ENCODE measurements at regions not wholly inside any gene's neighbourhood (a gene's known extent, or its start where the extent isn't known, plus 50 kb on each side); places are given as distances from the start of the nearest gene placed in this dataset.

DNA sequence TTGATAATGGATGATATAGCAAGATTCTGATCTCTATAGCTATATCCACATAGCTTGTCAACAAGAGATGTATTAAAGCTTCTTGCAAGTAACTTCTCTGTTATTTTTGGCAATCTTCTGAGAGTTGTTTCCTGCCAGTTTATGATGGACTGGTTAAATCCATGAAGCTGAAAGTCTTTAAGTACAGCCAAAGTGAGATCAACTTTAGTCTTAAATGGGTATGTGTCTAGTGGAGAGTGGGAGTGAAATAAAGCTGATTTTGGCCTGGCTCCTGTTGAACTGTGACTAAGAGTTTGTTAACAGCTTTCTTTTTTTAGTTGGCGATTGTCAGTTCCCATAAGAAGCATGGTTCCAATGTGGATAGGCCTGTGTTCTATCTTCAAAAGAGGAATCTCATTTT, 350.9 kb upstream of the PCSK5 start:
- TF ChIP-seq, protein P1, sequence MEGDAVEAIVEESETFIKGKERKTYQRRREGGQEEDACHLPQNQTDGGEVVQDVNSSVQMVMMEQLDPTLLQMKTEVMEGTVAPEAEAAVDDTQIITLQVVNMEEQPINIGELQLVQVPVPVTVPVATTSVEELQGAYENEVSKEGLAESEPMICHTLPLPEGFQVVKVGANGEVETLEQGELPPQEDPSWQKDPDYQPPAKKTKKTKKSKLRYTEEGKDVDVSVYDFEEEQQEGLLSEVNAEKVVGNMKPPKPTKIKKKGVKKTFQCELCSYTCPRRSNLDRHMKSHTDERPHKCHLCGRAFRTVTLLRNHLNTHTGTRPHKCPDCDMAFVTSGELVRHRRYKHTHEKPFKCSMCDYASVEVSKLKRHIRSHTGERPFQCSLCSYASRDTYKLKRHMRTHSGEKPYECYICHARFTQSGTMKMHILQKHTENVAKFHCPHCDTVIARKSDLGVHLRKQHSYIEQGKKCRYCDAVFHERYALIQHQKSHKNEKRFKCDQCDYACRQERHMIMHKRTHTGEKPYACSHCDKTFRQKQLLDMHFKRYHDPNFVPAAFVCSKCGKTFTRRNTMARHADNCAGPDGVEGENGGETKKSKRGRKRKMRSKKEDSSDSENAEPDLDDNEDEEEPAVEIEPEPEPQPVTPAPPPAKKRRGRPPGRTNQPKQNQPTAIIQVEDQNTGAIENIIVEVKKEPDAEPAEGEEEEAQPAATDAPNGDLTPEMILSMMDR (IDR thresholded peaks at IDR 0.05; ENCODE audit: poor library complexity, severe bottlenecking) = no peak
- TF ChIP-seq, protein P2, sequence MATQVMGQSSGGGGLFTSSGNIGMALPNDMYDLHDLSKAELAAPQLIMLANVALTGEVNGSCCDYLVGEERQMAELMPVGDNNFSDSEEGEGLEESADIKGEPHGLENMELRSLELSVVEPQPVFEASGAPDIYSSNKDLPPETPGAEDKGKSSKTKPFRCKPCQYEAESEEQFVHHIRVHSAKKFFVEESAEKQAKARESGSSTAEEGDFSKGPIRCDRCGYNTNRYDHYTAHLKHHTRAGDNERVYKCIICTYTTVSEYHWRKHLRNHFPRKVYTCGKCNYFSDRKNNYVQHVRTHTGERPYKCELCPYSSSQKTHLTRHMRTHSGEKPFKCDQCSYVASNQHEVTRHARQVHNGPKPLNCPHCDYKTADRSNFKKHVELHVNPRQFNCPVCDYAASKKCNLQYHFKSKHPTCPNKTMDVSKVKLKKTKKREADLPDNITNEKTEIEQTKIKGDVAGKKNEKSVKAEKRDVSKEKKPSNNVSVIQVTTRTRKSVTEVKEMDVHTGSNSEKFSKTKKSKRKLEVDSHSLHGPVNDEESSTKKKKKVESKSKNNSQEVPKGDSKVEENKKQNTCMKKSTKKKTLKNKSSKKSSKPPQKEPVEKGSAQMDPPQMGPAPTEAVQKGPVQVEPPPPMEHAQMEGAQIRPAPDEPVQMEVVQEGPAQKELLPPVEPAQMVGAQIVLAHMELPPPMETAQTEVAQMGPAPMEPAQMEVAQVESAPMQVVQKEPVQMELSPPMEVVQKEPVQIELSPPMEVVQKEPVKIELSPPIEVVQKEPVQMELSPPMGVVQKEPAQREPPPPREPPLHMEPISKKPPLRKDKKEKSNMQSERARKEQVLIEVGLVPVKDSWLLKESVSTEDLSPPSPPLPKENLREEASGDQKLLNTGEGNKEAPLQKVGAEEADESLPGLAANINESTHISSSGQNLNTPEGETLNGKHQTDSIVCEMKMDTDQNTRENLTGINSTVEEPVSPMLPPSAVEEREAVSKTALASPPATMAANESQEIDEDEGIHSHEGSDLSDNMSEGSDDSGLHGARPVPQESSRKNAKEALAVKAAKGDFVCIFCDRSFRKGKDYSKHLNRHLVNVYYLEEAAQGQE (IDR thresholded peaks at IDR 0.05; ENCODE audit: borderline replicate concordance) = no peak
- TF ChIP-seq SMC3 (conservative IDR thresholded peaks at IDR 0.05; ENCODE audit: poor library complexity) (no peak), EP300 (conservative IDR thresholded peaks at IDR 0.05; ENCODE audit: poor library complexity, severe bottlenecking) (no peak), RAD21 (conservative IDR thresholded peaks at IDR 0.05) (no peak), TAF1 (IDR thresholded peaks at IDR 0.05; ENCODE audit: low read depth) (no peak), POLR2AphosphoS5 (IDR thresholded peaks at IDR 0.05) (no peak), MXI1 (conservative IDR thresholded peaks at IDR 0.05; ENCODE audit: poor library complexity, severe bottlenecking) (no peak), EZH2 (IDR thresholded peaks at IDR 0.05; ENCODE audit: borderline replicate concordance, insufficient read depth, low read length, poor library complexity, severe bottlenecking) (no peak)
- H3K9me2 ChIP-seq (ENCODE audit: insufficient read depth, low read length) = no peaks in the 10 kb centered on the region

DNA sequence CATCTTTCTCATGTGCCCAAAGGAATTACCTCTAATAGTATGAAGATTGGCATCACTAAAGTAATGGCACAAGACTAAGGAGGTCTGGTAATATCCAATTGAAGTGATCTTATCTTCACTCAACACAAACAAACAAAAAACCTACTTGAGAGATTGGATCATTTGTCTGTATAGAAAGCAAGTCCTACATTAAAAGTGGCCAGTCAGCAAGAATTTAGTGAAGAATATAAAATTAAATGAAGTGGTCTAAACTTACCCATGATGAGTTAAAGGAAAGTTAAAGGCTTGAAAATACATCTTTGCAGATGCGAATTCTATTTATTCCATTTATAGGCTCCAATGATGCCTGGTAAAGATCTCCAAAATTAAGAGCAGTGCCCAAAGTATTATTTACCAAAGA, 350.3 kb upstream of the PCSK5 start:
- Histone ChIP-seq H4K20me1 (ENCODE audit: insufficient read depth) (no peaks in the 10 kb centered on the region), H3K27me3 (ENCODE audit: insufficient read depth, low read depth, low read length) (no peaks in the 10 kb centered on the region), H3K27ac (ENCODE audit: low read length) (no peak overlapping the region), H2AFZ (ENCODE audit: low read depth, low read length) (no peak overlapping the region), H3K9ac (ENCODE audit: low read length) (no peak overlapping the region), H3K4me2 (ENCODE audit: low read length) (no peak overlapping the region), H3F3A (ENCODE audit: insufficient read depth, low read length, poor library complexity, severe bottlenecking) (no peaks in the 10 kb centered on the region), H3K9me3 (ENCODE audit: low read length) (no peaks in the 10 kb centered on the region), H3K36me3 (ENCODE audit: insufficient read depth, low read length) (no peaks in the 10 kb centered on the region), H3K4me3 (ENCODE audit: low read length) (no peak overlapping the region), H3K79me2 (replicated peaks; ENCODE audit: insufficient read depth, low read length) (no peaks in the 10 kb centered on the region), H3K9me2 (ENCODE audit: insufficient read depth, low read length) (no peaks in the 10 kb centered on the region)
- TF ChIP-seq POLR2AphosphoS5 (IDR thresholded peaks at IDR 0.05) (no peak), RAD21 (conservative IDR thresholded peaks at IDR 0.05) (no peak)
- TF ChIP-seq, protein P2 (IDR thresholded peaks at IDR 0.05; ENCODE audit: borderline replicate concordance) = no peak

More for the DNA sequence above, 350.9 kb upstream of the PCSK5 start:
- no peak overlapping the region for H3K27ac ChIP-seq (ENCODE audit: low read length)
- H3K27me3 ChIP-seq (ENCODE audit: insufficient read depth, low read depth, low read length) = no peaks in the 10 kb centered on the region
- no peaks in the 10 kb centered on the region for H3K36me3 ChIP-seq (ENCODE audit: insufficient read depth, low read length)
- H3K9ac ChIP-seq (ENCODE audit: low read length) = no peak overlapping the region
- H4K20me1 ChIP-seq (ENCODE audit: insufficient read depth) = no peaks in the 10 kb centered on the region
- H3K4me3 ChIP-seq (ENCODE audit: low read length) = no peak overlapping the region
- H3F3A ChIP-seq (ENCODE audit: insufficient read depth, low read length, poor library complexity, severe bottlenecking) = no peaks in the 10 kb centered on the region
- no peaks in the 10 kb centered on the region for H3K9me3 ChIP-seq (ENCODE audit: low read length)
- no peaks in the 10 kb centered on the region for H3K79me2 ChIP-seq (replicated peaks; ENCODE audit: insufficient read depth, low read length)
- H3K4me2 ChIP-seq (ENCODE audit: low read length) = no peak overlapping the region
- H2AFZ ChIP-seq (ENCODE audit: low read depth, low read length) = no peak overlapping the region
